Activated T-helper 1 cell treated with anti-CD3 and anti-CD28 coated beads, Interleukin-12 subunit alpha, Interleukin-12 subunit beta, Interleukin-2, Interleukin-4 antibody, amounts not matched to agents 30 ng/mL and 10 ng/mL and 1 ng/mL, durations not matched to agents 14 hours and 24 hours and 36 hours (primary cell): ENCODE measurements at regions not wholly inside any gene's neighbourhood (a gene's known extent, or its start where the extent isn't known, plus 50 kb on each side); places are given as distances from the start of the nearest gene placed in this dataset.

Experiments
- DNase-seq: peaks from one replicate; pipeline ENCODE4 v3.0.0; 2021; ENCODE audit warnings: low spot score
- H3K27ac Mint-ChIP-seq: one replicate; pipeline ENCODE4 v1.8.0; 2021; ENCODE audit warnings: mild to moderate bottlenecking, mixed read lengths
- H3K27me3 Mint-ChIP-seq: one replicate; pipeline ENCODE4 v1.8.0; 2022; ENCODE audit warnings: mild to moderate bottlenecking, moderate library complexity, mixed read lengths; ENCODE audit not compliant: insufficient read depth
- H3K36me3 Mint-ChIP-seq: one replicate; pipeline ENCODE4 v1.8.0; 2021; ENCODE audit warnings: low read depth, mixed read lengths
- H3K4me1 Mint-ChIP-seq: one replicate; pipeline ENCODE4 v1.8.0; 2021; ENCODE audit warnings: low read depth, mixed read lengths
- H3K4me3 Mint-ChIP-seq: one replicate; pipeline ENCODE4 v1.8.0; 2021; ENCODE audit warnings: mild to moderate bottlenecking, moderate library complexity, mixed read lengths
- H3K9me3 Mint-ChIP-seq: one replicate; pipeline ENCODE4 v1.8.0; 2021; ENCODE audit warnings: mixed read lengths
- intact Hi-C: fragments of 100-400 bp; cut with micrococcal nuclease; formaldehyde crosslinking; loops from one replicate; pipeline ENCODE4 v1.15.1; 2024

GRCh38 chr3:40827226-40827625, 302.5 kb downstream of the ZNF621 start:
- H3K36me3 Mint-ChIP-seq: no peaks in the 10 kb centered on the region
- no peak overlapping the region for H3K4me3 Mint-ChIP-seq
- intact Hi-C loops: no loop called here
- H3K9me3 Mint-ChIP-seq: no peaks in the 10 kb centered on the region
- no peak for DNase-seq
- H3K4me1 Mint-ChIP-seq: no peaks in the 10 kb centered on the region
- peaks cover 4% of the 10 kb centered on the region for H3K27me3 Mint-ChIP-seq
- no peak overlapping the region for H3K27ac Mint-ChIP-seq

GRCh38 chr3:40827942-40828688, 303.4 kb downstream of the ZNF621 start:
- intact Hi-C loops: no loop called here
- Mint-ChIP-seq H3K27ac (no peak overlapping the region), H3K27me3 (peaks cover 4% of the 10 kb centered on the region), H3K9me3 (no peaks in the 10 kb centered on the region), H3K36me3 (no peaks in the 10 kb centered on the region), H3K4me3 (no peak overlapping the region), H3K4me1 (no peaks in the 10 kb centered on the region)
- no peak for DNase-seq

DNA sequence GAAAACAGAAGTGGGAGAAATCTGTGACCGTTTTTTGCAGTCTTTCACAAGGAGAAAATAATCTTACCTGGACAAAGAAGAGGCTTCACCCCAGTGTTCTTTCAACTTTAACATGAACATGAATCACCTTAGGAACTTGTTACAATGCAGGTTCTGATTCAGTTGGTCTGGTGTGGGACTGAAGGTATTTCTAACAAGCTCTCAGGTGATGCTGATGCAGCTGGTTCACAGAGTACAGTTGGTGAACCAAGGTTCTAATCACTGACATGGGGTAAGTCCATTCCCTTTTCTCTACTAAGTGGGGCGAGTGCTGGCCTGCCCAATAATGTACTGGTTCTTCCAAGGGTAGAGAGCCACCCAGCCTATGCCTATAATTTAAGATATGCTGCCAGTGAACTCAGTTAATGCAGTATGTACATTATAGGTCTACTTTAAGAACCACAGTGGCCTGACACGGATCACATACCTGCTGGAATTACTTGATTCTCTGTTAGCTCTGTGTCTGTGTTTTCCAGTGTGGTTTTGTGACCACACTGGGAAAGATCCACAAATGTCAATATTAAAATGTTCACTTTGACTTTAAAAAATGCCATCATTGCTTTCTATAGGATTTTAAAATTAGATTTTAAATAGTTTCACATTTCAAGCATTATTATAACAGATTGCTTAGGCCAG, 304.1 kb downstream of the ZNF621 start:
- no peaks in the 10 kb centered on the region for H3K36me3 Mint-ChIP-seq
- no peaks in the 10 kb centered on the region for H3K4me1 Mint-ChIP-seq
- H3K27ac Mint-ChIP-seq: no peak overlapping the region
- H3K4me3 Mint-ChIP-seq: no peak overlapping the region
- DNase-seq: no peak
- intact Hi-C loops: no loop called here
- peaks cover 6% of the 10 kb centered on the region for H3K27me3 Mint-ChIP-seq
- no peaks in the 10 kb centered on the region for H3K9me3 Mint-ChIP-seq

DNA sequence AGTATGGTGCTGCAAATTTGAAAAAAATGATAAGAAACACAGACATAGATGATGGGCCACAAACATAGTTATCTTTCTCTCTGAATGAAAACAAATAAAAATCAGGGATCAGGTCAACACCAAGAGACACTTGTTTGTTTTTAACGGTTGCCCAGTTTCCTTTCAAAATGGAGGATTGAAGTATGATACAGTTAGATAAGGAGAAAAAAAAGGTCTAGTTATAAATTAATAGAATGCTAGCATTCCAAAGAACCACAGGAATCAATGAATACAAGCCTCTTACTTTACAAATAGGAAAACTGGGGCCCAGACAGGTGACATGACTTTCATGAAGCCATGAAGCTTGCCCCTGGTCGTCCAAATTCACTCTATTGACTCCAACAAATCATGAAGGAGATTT, 305.1 kb downstream of the ZNF621 start:
- no peaks in the 10 kb centered on the region for H3K9me3 Mint-ChIP-seq
- H3K4me1 Mint-ChIP-seq: no peaks in the 10 kb centered on the region
- no peaks in the 10 kb centered on the region for H3K36me3 Mint-ChIP-seq
- no peak for DNase-seq
- H3K27me3 Mint-ChIP-seq: peaks cover 6% of the 10 kb centered on the region
- no peak overlapping the region for H3K4me3 Mint-ChIP-seq
- H3K27ac Mint-ChIP-seq: no peak overlapping the region
- intact Hi-C loops: no loop called here

GRCh38 chr3:40837300-40837699, 312.5 kb downstream of the ZNF621 start:
- Mint-ChIP-seq H3K36me3 (no peaks in the 10 kb centered on the region), H3K4me1 (no peaks in the 10 kb centered on the region), H3K9me3 (no peaks in the 10 kb centered on the region), H3K27me3 (peaks cover 3% of the 10 kb centered on the region), H3K27ac (no peak overlapping the region), H3K4me3 (no peak overlapping the region)
- intact Hi-C loops: no loop called here
- DNase-seq: no peak

- Mint-ChIP-seq H3K36me3 (no peaks in the 10 kb centered on the region), H3K4me1 (no peaks in the 10 kb centered on the region), H3K27me3 (peaks cover 1% of the 10 kb centered on the region), H3K4me3 (no peak overlapping the region), H3K9me3 (no peaks in the 10 kb centered on the region), H3K27ac (no peak overlapping the region)
- DNase-seq: no peak
- intact Hi-C loops: no loop called here
These were observed 316.4 kb downstream of the ZNF621 start for GRCh38 chr3:40841131-40841530.

DNA sequence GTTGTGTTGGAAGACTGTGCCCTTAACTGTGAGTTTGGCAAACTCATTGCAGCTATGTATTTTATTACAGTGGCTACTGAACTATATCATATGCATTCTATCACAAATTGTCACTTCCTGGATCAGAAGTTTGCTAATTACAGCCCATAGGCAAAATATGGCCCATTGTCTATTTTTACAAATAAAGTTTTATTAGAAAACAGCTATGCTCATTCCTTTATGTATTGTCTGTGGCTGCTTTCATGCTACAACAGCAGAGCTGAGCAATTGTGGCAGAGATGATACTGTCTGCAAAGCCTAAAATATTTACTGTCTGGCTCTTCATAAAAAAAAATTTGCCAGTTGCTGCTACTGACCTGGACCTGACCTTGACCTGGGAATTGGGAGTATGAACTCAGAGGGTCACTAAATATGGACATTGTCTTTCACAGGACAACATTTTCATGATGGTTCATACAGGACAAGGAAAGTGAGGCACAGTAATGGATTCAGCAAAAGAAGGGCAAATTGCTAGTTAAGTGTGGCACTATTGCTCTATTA, 316.9 kb downstream of the ZNF621 start:
- H3K36me3 Mint-ChIP-seq: no peaks in the 10 kb centered on the region

DNA sequence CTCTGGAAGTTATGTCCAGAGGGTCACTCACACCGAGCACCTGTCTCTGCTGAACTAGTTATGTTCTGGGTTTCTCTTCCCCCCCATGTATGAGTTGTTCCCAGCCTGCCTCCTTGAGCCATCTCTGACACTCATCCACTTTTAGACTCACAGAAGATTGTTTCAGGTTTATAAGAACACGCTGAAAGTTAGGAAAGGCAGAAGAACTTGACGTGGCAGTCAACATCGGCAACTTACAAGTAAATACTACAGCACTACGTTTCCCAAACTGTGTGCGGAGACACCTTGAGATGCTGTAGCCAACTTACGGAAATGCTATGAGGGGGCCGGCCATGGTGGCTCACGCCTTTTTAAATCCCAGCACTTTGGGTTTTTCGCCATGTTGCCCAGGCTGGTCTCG, 318.0 kb downstream of the ZNF621 start:
- no peaks in the 10 kb centered on the region for H3K4me1 Mint-ChIP-seq
- peaks cover 1% of the 10 kb centered on the region for H3K27me3 Mint-ChIP-seq
- DNase-seq: no peak
- no peaks in the 10 kb centered on the region for H3K36me3 Mint-ChIP-seq
- no peak overlapping the region for H3K27ac Mint-ChIP-seq
- H3K4me3 Mint-ChIP-seq: no peak overlapping the region
- intact Hi-C loops: no loop called here
- no peaks in the 10 kb centered on the region for H3K9me3 Mint-ChIP-seq

More for the DNA sequence above, 316.9 kb downstream of the ZNF621 start:
- Mint-ChIP-seq H3K27me3 (peaks cover 1% of the 10 kb centered on the region), H3K27ac (no peak overlapping the region), H3K9me3 (no peaks in the 10 kb centered on the region), H3K4me3 (no peak overlapping the region), H3K4me1 (no peaks in the 10 kb centered on the region)
- intact Hi-C loops: no loop called here
- no peak for DNase-seq

- Mint-ChIP-seq H3K27me3 (no peaks in the 10 kb centered on the region), H3K36me3 (no peaks in the 10 kb centered on the region), H3K9me3 (no peaks in the 10 kb centered on the region), H3K27ac (no peak overlapping the region), H3K4me3 (no peak overlapping the region), H3K4me1 (no peaks in the 10 kb centered on the region)
- no peak for DNase-seq
- intact Hi-C loops: no loop called here
These were observed 318.5 kb downstream of the ZNF621 start for GRCh38 chr3:40843208-40843624.

DNA sequence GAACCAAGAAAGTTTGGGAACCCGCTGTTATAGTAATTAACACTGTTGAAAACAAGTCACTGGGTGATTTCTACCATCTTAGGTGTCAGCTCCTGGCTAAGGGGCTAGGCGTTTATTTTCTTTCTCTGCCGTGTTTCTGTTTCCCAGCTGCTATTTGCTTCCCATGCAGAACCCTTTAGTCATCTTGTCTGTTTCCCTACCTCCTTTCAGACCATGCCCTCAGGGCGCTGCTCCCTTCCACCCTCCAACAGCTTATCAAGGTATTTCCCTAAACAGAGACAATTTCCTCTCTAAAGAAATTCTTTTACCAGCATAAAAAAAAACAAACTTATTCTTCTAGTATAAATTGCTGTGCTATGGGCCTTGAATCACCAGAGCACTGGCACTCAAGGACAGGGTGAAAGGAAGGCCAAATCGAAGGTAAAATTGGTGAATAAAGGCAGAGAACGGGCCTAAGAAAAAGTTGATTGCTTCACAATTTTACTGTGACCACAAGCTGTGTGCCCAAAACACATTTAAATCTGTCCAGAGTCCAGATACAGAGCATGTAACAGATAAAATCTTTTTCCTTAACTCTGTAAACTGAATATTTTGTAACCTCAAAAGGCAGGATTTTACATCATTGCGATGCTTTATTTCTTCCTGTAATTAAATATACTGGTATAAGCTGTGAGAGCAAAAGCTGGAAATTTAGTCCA, 319.2 kb downstream of the ZNF621 start:
- intact Hi-C loops: no loop called here
- no peaks in the 10 kb centered on the region for H3K4me1 Mint-ChIP-seq
- H3K36me3 Mint-ChIP-seq: no peaks in the 10 kb centered on the region
- DNase-seq: no peak
- H3K4me3 Mint-ChIP-seq: no peak overlapping the region
- H3K27ac Mint-ChIP-seq: no peak overlapping the region
- no peaks in the 10 kb centered on the region for H3K27me3 Mint-ChIP-seq
- H3K9me3 Mint-ChIP-seq: no peaks in the 10 kb centered on the region

DNA sequence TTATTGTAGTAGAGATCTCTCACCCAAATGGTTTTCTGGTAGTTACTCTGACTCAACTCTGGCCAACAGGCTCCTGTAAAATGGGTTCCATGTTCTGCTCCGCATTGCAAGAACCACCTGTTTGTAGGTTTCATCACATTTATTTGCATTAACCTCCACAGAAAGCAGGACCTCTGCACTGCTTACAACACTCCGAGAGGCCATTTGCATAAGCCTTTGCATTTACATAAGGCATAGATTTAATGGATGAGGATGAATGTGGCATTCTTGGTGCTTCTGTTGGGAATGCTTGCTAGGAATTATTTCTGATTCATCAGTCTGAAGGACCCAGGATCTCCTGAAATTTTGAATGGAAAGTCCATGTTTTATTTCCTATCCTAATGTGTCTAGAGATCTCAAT, 320.1 kb downstream of the ZNF621 start:
- H3K27me3 Mint-ChIP-seq: no peaks in the 10 kb centered on the region
- no peak overlapping the region for H3K27ac Mint-ChIP-seq
- intact Hi-C loops: no loop called here

GRCh38 chr3:40845447-40845846, 320.7 kb downstream of the ZNF621 start:
- Mint-ChIP-seq H3K27ac (no peak overlapping the region), H3K27me3 (no peaks in the 10 kb centered on the region), H3K9me3 (no peaks in the 10 kb centered on the region), H3K36me3 (no peaks in the 10 kb centered on the region), H3K4me1 (no peaks in the 10 kb centered on the region), H3K4me3 (no peak overlapping the region)
- intact Hi-C loops: no loop called here
- DNase-seq: no peak

More for the DNA sequence above, 320.1 kb downstream of the ZNF621 start:
- no peak for DNase-seq
- Mint-ChIP-seq H3K4me1 (no peaks in the 10 kb centered on the region), H3K4me3 (no peak overlapping the region), H3K36me3 (no peaks in the 10 kb centered on the region), H3K9me3 (no peaks in the 10 kb centered on the region)

- Mint-ChIP-seq H3K27ac (no peak overlapping the region), H3K4me1 (no peaks in the 10 kb centered on the region), H3K4me3 (no peak overlapping the region), H3K9me3 (no peaks in the 10 kb centered on the region), H3K27me3 (no peaks in the 10 kb centered on the region), H3K36me3 (no peaks in the 10 kb centered on the region)
- no peak for DNase-seq
- intact Hi-C loops: no loop called here
These were observed 321.2 kb downstream of the ZNF621 start for GRCh38 chr3:40845916-40846315.
